Liver (tissue), 8 donors: ENCODE measurements at regions not wholly inside any gene's neighbourhood (a gene's known extent, or its start where the extent isn't known, plus 50 kb on each side); places are given as distances from the start of the nearest gene placed in this dataset.

ENCODE experiments used
- DNase-seq: peaks from one replicate; pipeline ENCODE4 v3.0.0-alpha.2; 2017; ENCODE audit warnings: low spot score
- H3K27ac ChIP-seq, 2 donors: one replicate each; pipeline ENCODE4 v1.7.0; 2013; ENCODE audit warnings: inconsistent platforms in 2 of 2, low read length in 2 of 2, control low read depth in 1 of 2, low read depth in 1 of 2, mild to moderate bottlenecking in 1 of 2
- H3K27me3 ChIP-seq, 4 donors: one replicate each; pipeline versions ENCODE4 v1.6.1 to v1.7.0; 2013; ENCODE audit warnings: low read length in 3 of 4, inconsistent platforms in 1 of 4, mild to moderate bottlenecking in 1 of 4, moderate library complexity in 1 of 4; ENCODE audit not compliant: control insufficient read depth in 4 of 4, insufficient read depth in 4 of 4
- H3K36me3 ChIP-seq, 4 donors: one replicate each; pipeline versions ENCODE4 v1.6.1 to v1.7.0; 2013; ENCODE audit warnings: low read length in 3 of 4, mild to moderate bottlenecking in 3 of 4, low read depth in 1 of 4, moderate library complexity in 1 of 4; ENCODE audit not compliant: control insufficient read depth in 4 of 4, insufficient read depth in 3 of 4
- H3K4me1 ChIP-seq, 4 donors: one replicate each; pipeline versions ENCODE4 v1.6.1 to v1.7.0; 2013; ENCODE audit warnings: low read length in 3 of 4, mild to moderate bottlenecking in 3 of 4, moderate library complexity in 1 of 4; ENCODE audit not compliant: control insufficient read depth in 4 of 4, insufficient read depth in 4 of 4
- H3K4me3 ChIP-seq, 3 donors: one replicate each; pipeline versions ENCODE4 v1.6.1 to v1.7.0; 2013; ENCODE audit warnings: low read length in 3 of 3, control low read depth in 1 of 3, low read depth in 1 of 3, mild to moderate bottlenecking in 1 of 3
- H3K9ac ChIP-seq, 2 donors: one replicate each; pipeline ENCODE4 v1.7.0; 2013; ENCODE audit warnings: low read length in 2 of 2, mild to moderate bottlenecking in 2 of 2, moderate library complexity in 2 of 2, control low read depth in 1 of 2, low read depth in 1 of 2
- H3K9me3 ChIP-seq, 4 donors: one replicate each; pipeline versions ENCODE4 v1.6.1 to v1.7.0; 2013; ENCODE audit warnings: low read length in 3 of 4; ENCODE audit not compliant: control insufficient read depth in 4 of 4
- ATF3 ChIP-seq: IDR thresholded peaks from 2 replicates; pipeline ENCODE4 v1.6.1; 2016; ENCODE audit warnings: antibody characterized with exemption
- EGR1 ChIP-seq, 2 donors: IDR thresholded peaks; 2 replicates each; pipeline ENCODE4 v1.6.1; 2016 to 2018; ENCODE audit warnings: antibody characterized with exemption in 2 of 2, low read depth in 2 of 2
- FOXA1 ChIP-seq: IDR thresholded peaks from 2 replicates; pipeline ENCODE4 v1.6.1; 2016; ENCODE audit warnings: antibody characterized with exemption
- FOXA2 ChIP-seq: IDR thresholded peaks from 2 replicates; pipeline ENCODE4 v1.6.1; 2016; ENCODE audit warnings: antibody characterized with exemption
- GABPA ChIP-seq, 2 donors: IDR thresholded peaks in 1 of 2; conservative IDR thresholded peaks in 1 of 2; 2 replicates each; pipeline ENCODE4 v1.6.1; 2016; ENCODE audit warnings: antibody characterized with exemption in 2 of 2, mild to moderate bottlenecking in 1 of 2, moderate library complexity in 1 of 2
- HNF4A ChIP-seq, 2 donors: conservative IDR thresholded peaks; 2 replicates each; pipeline ENCODE4 v1.6.1; 2016; ENCODE audit warnings: antibody characterized with exemption in 2 of 2, mild to moderate bottlenecking in 2 of 2
- HNF4G ChIP-seq: IDR thresholded peaks from 2 replicates; pipeline ENCODE4 v1.6.1; 2016; ENCODE audit warnings: antibody characterized with exemption
- JUND ChIP-seq, 2 donors: IDR thresholded peaks; 2 replicates each; pipeline ENCODE4 v1.6.1; 2016; ENCODE audit warnings: antibody characterized with exemption in 2 of 2
- NR2F2 ChIP-seq: IDR thresholded peaks from 2 replicates; pipeline ENCODE4 v1.6.1; 2016; ENCODE audit warnings: antibody characterized with exemption
- RAD21 ChIP-seq, 2 donors: IDR thresholded peaks; 2 replicates each; pipeline ENCODE4 v1.6.1; 2016; ENCODE audit warnings: antibody characterized with exemption in 2 of 2, mild to moderate bottlenecking in 2 of 2
- RXRA ChIP-seq, 2 donors: IDR thresholded peaks; 2 replicates each; pipeline ENCODE4 v1.6.1; 2017 to 2018; ENCODE audit warnings: antibody characterized with exemption in 2 of 2, mild to moderate bottlenecking in 1 of 2
- SP1 ChIP-seq: IDR thresholded peaks from 2 replicates; pipeline ENCODE4 v1.6.1; 2018; ENCODE audit warnings: antibody characterized with exemption, mild to moderate bottlenecking
- TAF1 ChIP-seq: conservative IDR thresholded peaks from 2 replicates; pipeline ENCODE4 v1.6.1; 2016; ENCODE audit warnings: antibody characterized with exemption, mild to moderate bottlenecking
- YY1 ChIP-seq: IDR thresholded peaks from 2 replicates; pipeline ENCODE4 v1.6.1; 2016; ENCODE audit warnings: antibody characterized with exemption, mild to moderate bottlenecking
- whole genome bisulfite sequencing: extraction: QIAGEN DNeasy Blood & Tissue Kit; methylation state at CpG from one replicate; pipeline ENCODE4 v1.1.7; 2013; 5-methylcytosine and 5-hydroxymethylcytosine counted together
- TF ChIP-seq, protein P1 (sequence below): fragments of 150-350 bp; IDR thresholded peaks from 2 replicates; pipeline ENCODE4 v1.5.1; 2017; ENCODE audit warnings: improper control_type of control experiment, low read depth, low read length; ENCODE audit not compliant: missing input control
- TF ChIP-seq, protein P2 (sequence below): IDR thresholded peaks from 2 replicates; pipeline ENCODE4 v1.6.1; 2016; ENCODE audit warnings: antibody characterized with exemption
- TF ChIP-seq, protein P3 (sequence below): IDR thresholded peaks from 2 replicates; pipeline ENCODE4 v1.6.1; 2016; ENCODE audit warnings: antibody characterized with exemption
- donor health status: healthy.
- donor health status: healthy.
- donor health status: healthy.
- donor health status: healthy.
- donor health status: healthy.

DNA sequence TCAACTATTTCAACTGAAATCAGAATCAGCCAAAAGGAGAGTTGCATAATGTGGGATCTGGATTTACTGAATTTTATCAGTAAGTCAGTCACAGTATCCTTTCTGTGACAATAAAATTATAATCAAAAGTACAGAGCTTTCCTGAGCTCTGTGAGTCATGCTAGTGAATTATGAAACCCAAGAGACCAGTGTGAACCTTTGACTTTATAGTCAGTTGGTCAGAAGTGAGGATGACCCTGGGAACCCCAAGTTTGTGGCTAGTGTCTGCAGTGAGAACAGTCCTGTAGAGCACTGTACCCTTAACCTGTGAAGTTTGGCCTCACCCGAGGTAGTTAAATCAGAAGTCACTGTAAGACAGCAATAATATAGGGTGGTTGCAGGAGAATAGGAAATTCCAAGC, 381.7 kb downstream of the CDH19 start:
- no peaks in the 10 kb centered on the region for H3K9me3 ChIP-seq
- H3K27ac ChIP-seq = no peak overlapping the region
- H3K4me1 ChIP-seq = no peaks in the 10 kb centered on the region
- no peak for DNase-seq
- H3K4me3 ChIP-seq = no peak overlapping the region
- no peaks in the 10 kb centered on the region for H3K27me3 ChIP-seq
- H3K9ac ChIP-seq = no peak overlapping the region
- 83% methylated on average over 1 of the region's 1 CpG for WGBS
- no peak for TF ChIP-seq FOXA2
- TF ChIP-seq, protein P1, sequence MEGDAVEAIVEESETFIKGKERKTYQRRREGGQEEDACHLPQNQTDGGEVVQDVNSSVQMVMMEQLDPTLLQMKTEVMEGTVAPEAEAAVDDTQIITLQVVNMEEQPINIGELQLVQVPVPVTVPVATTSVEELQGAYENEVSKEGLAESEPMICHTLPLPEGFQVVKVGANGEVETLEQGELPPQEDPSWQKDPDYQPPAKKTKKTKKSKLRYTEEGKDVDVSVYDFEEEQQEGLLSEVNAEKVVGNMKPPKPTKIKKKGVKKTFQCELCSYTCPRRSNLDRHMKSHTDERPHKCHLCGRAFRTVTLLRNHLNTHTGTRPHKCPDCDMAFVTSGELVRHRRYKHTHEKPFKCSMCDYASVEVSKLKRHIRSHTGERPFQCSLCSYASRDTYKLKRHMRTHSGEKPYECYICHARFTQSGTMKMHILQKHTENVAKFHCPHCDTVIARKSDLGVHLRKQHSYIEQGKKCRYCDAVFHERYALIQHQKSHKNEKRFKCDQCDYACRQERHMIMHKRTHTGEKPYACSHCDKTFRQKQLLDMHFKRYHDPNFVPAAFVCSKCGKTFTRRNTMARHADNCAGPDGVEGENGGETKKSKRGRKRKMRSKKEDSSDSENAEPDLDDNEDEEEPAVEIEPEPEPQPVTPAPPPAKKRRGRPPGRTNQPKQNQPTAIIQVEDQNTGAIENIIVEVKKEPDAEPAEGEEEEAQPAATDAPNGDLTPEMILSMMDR = no peak
- TF ChIP-seq, protein P2, sequence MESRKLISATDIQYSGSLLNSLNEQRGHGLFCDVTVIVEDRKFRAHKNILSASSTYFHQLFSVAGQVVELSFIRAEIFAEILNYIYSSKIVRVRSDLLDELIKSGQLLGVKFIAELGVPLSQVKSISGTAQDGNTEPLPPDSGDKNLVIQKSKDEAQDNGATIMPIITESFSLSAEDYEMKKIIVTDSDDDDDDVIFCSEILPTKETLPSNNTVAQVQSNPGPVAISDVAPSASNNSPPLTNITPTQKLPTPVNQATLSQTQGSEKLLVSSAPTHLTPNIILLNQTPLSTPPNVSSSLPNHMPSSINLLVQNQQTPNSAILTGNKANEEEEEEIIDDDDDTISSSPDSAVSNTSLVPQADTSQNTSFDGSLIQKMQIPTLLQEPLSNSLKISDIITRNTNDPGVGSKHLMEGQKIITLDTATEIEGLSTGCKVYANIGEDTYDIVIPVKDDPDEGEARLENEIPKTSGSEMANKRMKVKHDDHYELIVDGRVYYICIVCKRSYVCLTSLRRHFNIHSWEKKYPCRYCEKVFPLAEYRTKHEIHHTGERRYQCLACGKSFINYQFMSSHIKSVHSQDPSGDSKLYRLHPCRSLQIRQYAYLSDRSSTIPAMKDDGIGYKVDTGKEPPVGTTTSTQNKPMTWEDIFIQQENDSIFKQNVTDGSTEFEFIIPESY = no peak
- TF ChIP-seq EGR1 (IDR thresholded peaks at IDR 0.05; ENCODE audit: low read depth in 2 of 2) = no peak
- no peak for TF ChIP-seq JUND (IDR thresholded peaks at IDR 0.05)
- TF ChIP-seq GABPA (IDR thresholded peaks at IDR 0.05 in 1 of 2, conservative IDR thresholded peaks at IDR 0.05 in 1 of 2) = no peak
- TF ChIP-seq RAD21 (IDR thresholded peaks at IDR 0.05) = no peak
- no peak for TF ChIP-seq SP1
- no peak for TF ChIP-seq HNF4A (conservative IDR thresholded peaks at IDR 0.05)
- no peak for TF ChIP-seq HNF4G
- no peaks in the 10 kb centered on the region for H3K36me3 ChIP-seq

DNA sequence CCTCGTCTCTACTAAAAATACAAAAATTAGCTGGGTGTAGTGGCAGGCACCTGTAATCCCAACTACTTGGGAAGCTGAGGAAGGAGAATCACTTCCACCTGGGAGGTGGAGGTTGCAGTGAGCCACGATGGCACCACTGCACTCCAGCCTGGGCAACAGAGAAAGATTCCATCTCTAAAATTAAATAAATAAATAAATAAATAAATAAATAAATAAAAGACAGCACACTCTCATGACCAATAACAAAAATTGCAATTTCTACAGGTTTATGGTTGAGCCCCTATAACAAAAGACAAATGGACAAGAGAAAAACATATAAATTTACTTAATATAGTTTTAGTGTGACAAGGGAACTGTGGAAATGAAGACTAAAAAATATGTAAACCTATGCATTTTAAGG, 384.1 kb downstream of the CDH19 start:
- H3K4me3 ChIP-seq = no peak overlapping the region
- no peak overlapping the region for H3K27ac ChIP-seq
- no peaks in the 10 kb centered on the region for H3K9me3 ChIP-seq
- no peaks in the 10 kb centered on the region for H3K4me1 ChIP-seq
- no peak overlapping the region for H3K9ac ChIP-seq
- H3K27me3 ChIP-seq = no peaks in the 10 kb centered on the region
- DNase-seq = no peak
- no peak for TF ChIP-seq TAF1
- WGBS = 72% methylated on average over 2 of the region's 2 CpGs
- no peaks in the 10 kb centered on the region for H3K36me3 ChIP-seq

GRCh38 chr18:66211749-66212148, 392.1 kb downstream of the CDH19 start:
- H3K4me3 ChIP-seq = no peak overlapping the region
- H3K27ac ChIP-seq = no peak overlapping the region
- 39% methylated on average over 1 of the region's 1 CpG for WGBS
- TF ChIP-seq HNF4A (conservative IDR thresholded peaks at IDR 0.05) (no peak), EGR1 (IDR thresholded peaks at IDR 0.05; ENCODE audit: low read depth in 2 of 2) (no peak), YY1 (no peak), TAF1 (no peak), RAD21 (IDR thresholded peaks at IDR 0.05) (no peak), SP1 (no peak), NR2F2 (no peak), RXRA (IDR thresholded peaks at IDR 0.05) (no peak), GABPA (IDR thresholded peaks at IDR 0.05 in 1 of 2, conservative IDR thresholded peaks at IDR 0.05 in 1 of 2) (no peak), HNF4G (no peak), FOXA1 (no peak), ATF3 (no peak), FOXA2 (no peak)
- TF ChIP-seq, protein P3, sequence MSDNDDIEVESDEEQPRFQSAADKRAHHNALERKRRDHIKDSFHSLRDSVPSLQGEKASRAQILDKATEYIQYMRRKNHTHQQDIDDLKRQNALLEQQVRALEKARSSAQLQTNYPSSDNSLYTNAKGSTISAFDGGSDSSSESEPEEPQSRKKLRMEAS = no peak
- TF ChIP-seq, protein P1 = no peak
- TF ChIP-seq, protein P2 = no peak
- no peak overlapping the region for H3K9ac ChIP-seq
- no peaks in the 10 kb centered on the region for H3K4me1 ChIP-seq
- H3K36me3 ChIP-seq = no peaks in the 10 kb centered on the region
- DNase-seq = no peak
- no peaks in the 10 kb centered on the region for H3K27me3 ChIP-seq
- H3K9me3 ChIP-seq = no peaks in the 10 kb centered on the region
